ENCODE measurements at regions not wholly inside any gene's neighbourhood (a gene's known extent, or its start where the extent isn't known, plus 50 kb on each side); places are given as distances from the start of the nearest gene placed in this dataset.

GRCh38 chr18:56508370-56509036 lies 129.9 kb downstream of the TXNL1 start:
- Histone ChIP-seq H3K36me3 (no peaks in the 10 kb centered on the region), H3K4me1 (no peaks in the 10 kb centered on the region), H3K27ac (replicated peaks in 1 of 4) (no peak overlapping the region), H3K4me3 (no peak overlapping the region), H3K27me3 (no peaks in the 10 kb centered on the region), H3K9me3 (no peaks in the 10 kb centered on the region)
- no peak for TF ChIP-seq CTCF (IDR thresholded peaks at IDR 0.05)
- TF ChIP-seq POLR2AphosphoS5 (IDR thresholded peaks at IDR 0.05): no peak
- TF ChIP-seq POLR2A (IDR thresholded peaks at IDR 0.05; ENCODE audit: low read depth): no peak
- no peak for TF ChIP-seq EP300 (IDR thresholded peaks at IDR 0.05)
- DNase-seq (ENCODE audit: extremely low spot score): peak; percentile 45
- intact Hi-C loops (cut with DNase I): no loop called here
- WGBS: 75% methylated on average over 4 of the region's 4 CpGs

- peak; percentile 79 for DNase-seq (ENCODE audit: extremely low spot score)
- intact Hi-C loops (cut with DNase I): no loop called here
- Histone ChIP-seq H3K27ac (replicated peaks in 1 of 4) (no peak overlapping the region), H3K4me1 (peaks cover 0 to 9% (median 7%) of the 10 kb centered on the region in 4 donors), H3K36me3 (no peaks in the 10 kb centered on the region), H3K27me3 (no peaks in the 10 kb centered on the region), H3K4me3 (no peak overlapping the region), H3K9me3 (no peaks in the 10 kb centered on the region)
- no peak for TF ChIP-seq CTCF (IDR thresholded peaks at IDR 0.05)
- no peak for TF ChIP-seq EP300 (IDR thresholded peaks at IDR 0.05)
- no peak for TF ChIP-seq POLR2A (IDR thresholded peaks at IDR 0.05; ENCODE audit: low read depth)
- TF ChIP-seq POLR2AphosphoS5 (IDR thresholded peaks at IDR 0.05): no peak
These were observed 132.4 kb downstream of the TXNL1 start for GRCh38 chr18:56505971-56506370.

GRCh38 chr18:56505293-56505692 lies 133.1 kb downstream of the TXNL1 start:
- no peak overlapping the region for H3K4me3 ChIP-seq
- intact Hi-C loops (cut with DNase I): no loop called here
- TF ChIP-seq POLR2AphosphoS5 (IDR thresholded peaks at IDR 0.05) (no peak), POLR2A (IDR thresholded peaks at IDR 0.05; ENCODE audit: low read depth) (no peak), CTCF (IDR thresholded peaks at IDR 0.05) (no peak), EP300 (IDR thresholded peaks at IDR 0.05) (no peak)

GRCh38 chr18:56501896-56502295 lies 136.5 kb downstream of the TXNL1 start:
- Histone ChIP-seq H3K4me3 (no peak overlapping the region), H3K27ac (replicated peaks in 1 of 4) (no peak overlapping the region), H3K9me3 (no peaks in the 10 kb centered on the region), H3K36me3 (no peaks in the 10 kb centered on the region), H3K4me1 (peaks cover 0 to 11% (median 8%) of the 10 kb centered on the region in 4 donors), H3K27me3 (no peaks in the 10 kb centered on the region)
- intact Hi-C loops (cut with DNase I): no loop called here
- no peak for DNase-seq (ENCODE audit: extremely low spot score)
- TF ChIP-seq POLR2A (IDR thresholded peaks at IDR 0.05; ENCODE audit: low read depth) (no peak), CTCF (IDR thresholded peaks at IDR 0.05) (no peak), POLR2AphosphoS5 (IDR thresholded peaks at IDR 0.05) (no peak), EP300 (IDR thresholded peaks at IDR 0.05) (no peak)
- 36% methylated on average over 3 of the region's 3 CpGs for WGBS

More at GRCh38 chr18:56505293-56505692, 133.1 kb downstream of the TXNL1 start:
- H3K27ac ChIP-seq (replicated peaks in 1 of 4): no peak overlapping the region
- peak; percentile 37 for DNase-seq (ENCODE audit: extremely low spot score)
- H3K36me3 ChIP-seq: no peaks in the 10 kb centered on the region
- no peaks in the 10 kb centered on the region for H3K27me3 ChIP-seq
- WGBS: 94% methylated on average over 3 of the region's 3 CpGs
- H3K4me1 ChIP-seq: peaks cover 0 to 9% (median 7%) of the 10 kb centered on the region in 4 donors
- no peaks in the 10 kb centered on the region for H3K9me3 ChIP-seq

GRCh38 chr18:56495884-56496283 lies 142.5 kb downstream of the TXNL1 start:
- no peak overlapping the region for H3K27ac ChIP-seq (replicated peaks in 1 of 4)
- WGBS: 79% methylated on average over 3 of the region's 3 CpGs
- H3K36me3 ChIP-seq: no peaks in the 10 kb centered on the region
- peaks cover 0 to 6% (median 4%) of the 10 kb centered on the region in 4 donors for H3K9me3 ChIP-seq
- no peak for DNase-seq (ENCODE audit: extremely low spot score)
- intact Hi-C loops (cut with DNase I): no loop called here
- peaks cover 0 to 4% (median 0%) of the 10 kb centered on the region in 4 donors for H3K4me1 ChIP-seq
- H3K27me3 ChIP-seq: no peaks in the 10 kb centered on the region
- H3K4me3 ChIP-seq: no peak overlapping the region
- TF ChIP-seq CTCF (IDR thresholded peaks at IDR 0.05): no peak
